ENCODE measurements at regions not wholly inside any gene's neighbourhood (a gene's known extent, or its start where the extent isn't known, plus 50 kb on each side); places are given as distances from the start of the nearest gene placed in this dataset.

DNA sequence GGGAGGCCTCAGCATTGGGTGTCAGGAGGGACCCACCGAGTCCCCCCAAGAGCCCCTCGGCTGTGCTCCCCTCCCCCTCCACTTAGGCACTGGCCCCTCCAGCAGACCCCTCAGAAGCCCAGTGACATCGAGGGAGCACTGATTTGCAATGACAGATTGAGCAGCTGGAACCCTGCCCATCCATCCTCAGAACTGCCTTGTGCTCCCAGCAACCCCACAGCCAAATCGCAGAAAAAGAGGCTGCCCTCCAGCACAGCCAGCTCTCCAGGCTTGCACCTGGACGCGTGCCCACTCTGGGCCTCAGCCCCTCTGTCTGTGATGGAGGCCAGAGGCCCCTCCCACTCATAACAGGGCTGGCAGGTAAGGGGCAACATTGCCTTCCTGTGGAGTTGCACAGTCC, 123.2 kb upstream of the VSTM2B start:
- H2AFZ ChIP-seq (ENCODE audit: low read length): no peak overlapping the region
- H3K27me3 ChIP-seq (ENCODE audit: insufficient read depth, low read length): no peaks in the 10 kb centered on the region
- H3K4me1 ChIP-seq (ENCODE audit: insufficient read depth, low read length): no peaks in the 10 kb centered on the region
- H4K20me1 ChIP-seq (ENCODE audit: insufficient read depth, low read length): no peaks in the 10 kb centered on the region
- H3K9me3 ChIP-seq (ENCODE audit: low read depth, low read length): no peaks in the 10 kb centered on the region
- H3K79me2 ChIP-seq (ENCODE audit: insufficient read depth, low read length): no peaks in the 10 kb centered on the region
- H3K36me3 ChIP-seq (ENCODE audit: insufficient read depth, low read length): no peaks in the 10 kb centered on the region
- H3K27ac ChIP-seq (ENCODE audit: low read depth, low read length): no peak overlapping the region
- no peak overlapping the region for H3K4me3 ChIP-seq (ENCODE audit: insufficient read depth, low read length)
- TF ChIP-seq, protein P1, sequence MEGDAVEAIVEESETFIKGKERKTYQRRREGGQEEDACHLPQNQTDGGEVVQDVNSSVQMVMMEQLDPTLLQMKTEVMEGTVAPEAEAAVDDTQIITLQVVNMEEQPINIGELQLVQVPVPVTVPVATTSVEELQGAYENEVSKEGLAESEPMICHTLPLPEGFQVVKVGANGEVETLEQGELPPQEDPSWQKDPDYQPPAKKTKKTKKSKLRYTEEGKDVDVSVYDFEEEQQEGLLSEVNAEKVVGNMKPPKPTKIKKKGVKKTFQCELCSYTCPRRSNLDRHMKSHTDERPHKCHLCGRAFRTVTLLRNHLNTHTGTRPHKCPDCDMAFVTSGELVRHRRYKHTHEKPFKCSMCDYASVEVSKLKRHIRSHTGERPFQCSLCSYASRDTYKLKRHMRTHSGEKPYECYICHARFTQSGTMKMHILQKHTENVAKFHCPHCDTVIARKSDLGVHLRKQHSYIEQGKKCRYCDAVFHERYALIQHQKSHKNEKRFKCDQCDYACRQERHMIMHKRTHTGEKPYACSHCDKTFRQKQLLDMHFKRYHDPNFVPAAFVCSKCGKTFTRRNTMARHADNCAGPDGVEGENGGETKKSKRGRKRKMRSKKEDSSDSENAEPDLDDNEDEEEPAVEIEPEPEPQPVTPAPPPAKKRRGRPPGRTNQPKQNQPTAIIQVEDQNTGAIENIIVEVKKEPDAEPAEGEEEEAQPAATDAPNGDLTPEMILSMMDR (IDR thresholded peaks at IDR 0.05; ENCODE audit: extremely low read depth, low read depth, low read length): no peak
- no peak for DNase-seq (ENCODE audit: insufficient read length, low spot score, missing footprints)
- no peak overlapping the region for H3K4me2 ChIP-seq (ENCODE audit: insufficient read depth, low read length)

DNA sequence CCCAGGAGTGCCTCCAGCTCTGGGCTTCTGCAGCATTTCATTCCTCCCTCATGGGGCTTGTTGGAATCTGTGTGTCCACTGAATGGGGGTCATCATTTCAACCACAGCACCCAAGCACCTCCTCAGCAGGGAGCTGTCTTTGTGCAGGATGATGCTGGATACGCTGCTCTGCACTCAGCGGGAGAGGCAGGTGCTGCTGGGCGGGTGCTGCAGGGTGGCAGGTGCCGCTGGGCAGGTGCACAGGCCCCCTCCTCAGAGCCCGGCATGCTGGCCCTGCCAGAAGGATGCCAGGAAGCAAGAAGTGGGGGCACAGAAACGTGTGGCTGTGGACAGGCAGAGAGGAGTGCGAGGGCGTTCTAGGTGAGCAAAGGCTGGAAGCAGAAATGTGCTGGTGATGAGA, 121.8 kb upstream of the VSTM2B start:
- no peak overlapping the region for H2AFZ ChIP-seq (ENCODE audit: low read length)

GRCh38 chr19:29404951-29405727, 120.7 kb upstream of the VSTM2B start:
- Histone ChIP-seq H3K79me2 (ENCODE audit: insufficient read depth, low read length) (no peaks in the 10 kb centered on the region), H3K27me3 (ENCODE audit: insufficient read depth, low read length) (no peaks in the 10 kb centered on the region), H2AFZ (ENCODE audit: low read length) (no peak overlapping the region), H4K20me1 (ENCODE audit: insufficient read depth, low read length) (no peaks in the 10 kb centered on the region), H3K27ac (ENCODE audit: low read depth, low read length) (no peak overlapping the region), H3K4me2 (ENCODE audit: insufficient read depth, low read length) (no peak overlapping the region), H3K4me3 (ENCODE audit: insufficient read depth, low read length) (no peak overlapping the region), H3K4me1 (ENCODE audit: insufficient read depth, low read length) (no peaks in the 10 kb centered on the region), H3K36me3 (ENCODE audit: insufficient read depth, low read length) (no peaks in the 10 kb centered on the region), H3K9me3 (ENCODE audit: low read depth, low read length) (no peaks in the 10 kb centered on the region)
- DNase-seq (ENCODE audit: insufficient read length, low spot score, missing footprints): peak; percentile 83
- TF ChIP-seq, protein P1 (IDR thresholded peaks at IDR 0.05; ENCODE audit: extremely low read depth, low read depth, low read length): no peak

More for the DNA sequence above, 121.8 kb upstream of the VSTM2B start:
- DNase-seq (ENCODE audit: insufficient read length, low spot score, missing footprints): peak; percentile 60
- TF ChIP-seq, protein P1 (IDR thresholded peaks at IDR 0.05; ENCODE audit: extremely low read depth, low read depth, low read length): no peak
- Histone ChIP-seq H3K4me1 (ENCODE audit: insufficient read depth, low read length) (no peaks in the 10 kb centered on the region), H3K79me2 (ENCODE audit: insufficient read depth, low read length) (no peaks in the 10 kb centered on the region), H3K27ac (ENCODE audit: low read depth, low read length) (no peak overlapping the region), H3K36me3 (ENCODE audit: insufficient read depth, low read length) (no peaks in the 10 kb centered on the region), H3K27me3 (ENCODE audit: insufficient read depth, low read length) (no peaks in the 10 kb centered on the region), H4K20me1 (ENCODE audit: insufficient read depth, low read length) (no peaks in the 10 kb centered on the region), H3K4me2 (ENCODE audit: insufficient read depth, low read length) (no peak overlapping the region), H3K4me3 (ENCODE audit: insufficient read depth, low read length) (no peak overlapping the region), H3K9me3 (ENCODE audit: low read depth, low read length) (no peaks in the 10 kb centered on the region)

GRCh38 chr19:29405728-29405995, 120.1 kb upstream of the VSTM2B start:
- DNase-seq (ENCODE audit: insufficient read length, low spot score, missing footprints): peak; percentile 39
- TF ChIP-seq, protein P1 (IDR thresholded peaks at IDR 0.05; ENCODE audit: extremely low read depth, low read depth, low read length): no peak
- no peak overlapping the region for H2AFZ ChIP-seq (ENCODE audit: low read length)

More at GRCh38 chr19:29405728-29405995, 120.1 kb upstream of the VSTM2B start:
- H4K20me1 ChIP-seq (ENCODE audit: insufficient read depth, low read length): no peaks in the 10 kb centered on the region
- H3K27me3 ChIP-seq (ENCODE audit: insufficient read depth, low read length): no peaks in the 10 kb centered on the region
- H3K4me2 ChIP-seq (ENCODE audit: insufficient read depth, low read length): no peak overlapping the region
- no peak overlapping the region for H3K4me3 ChIP-seq (ENCODE audit: insufficient read depth, low read length)
- H3K4me1 ChIP-seq (ENCODE audit: insufficient read depth, low read length): no peaks in the 10 kb centered on the region
- H3K9me3 ChIP-seq (ENCODE audit: low read depth, low read length): no peaks in the 10 kb centered on the region
- H3K27ac ChIP-seq (ENCODE audit: low read depth, low read length): no peak overlapping the region
- H3K79me2 ChIP-seq (ENCODE audit: insufficient read depth, low read length): no peaks in the 10 kb centered on the region
- H3K36me3 ChIP-seq (ENCODE audit: insufficient read depth, low read length): no peaks in the 10 kb centered on the region
